Heart left ventricle (tissue), 16 donors: ENCODE measurements at regions not wholly inside any gene's neighbourhood (a gene's known extent, or its start where the extent isn't known, plus 50 kb on each side); places are given as distances from the start of the nearest gene placed in this dataset.

Experiments used
- ATAC-seq, 4 donors: fragments of 200-7000 bp; cut with Tn5 transposase; one replicate each; pipeline ENCODE4 v1.9.1; 2020 to 2022; ENCODE audit warnings: moderate library complexity in 4 of 4, mild to moderate bottlenecking in 3 of 4, moderate number of reproducible peaks in 1 of 4
- DNase-seq, 5 donors: peaks; one replicate each; pipeline ENCODE4 v3.0.0-alpha.2; 2020
- H3K27ac ChIP-seq, 12 donors: fragments of 200-600 bp; sonication (generic) in 4 of 12; one replicate each; pipeline versions ENCODE4 v1.5.0 to v1.8.0; 2016 to 2022; ENCODE audit warnings: mild to moderate bottlenecking in 2 of 12
- H3K27me3 ChIP-seq, 9 donors: fragments of 200-600 bp; sonication (generic) in 2 of 9; one replicate each; pipeline versions ENCODE4 v1.5.1 to v1.8.0; 2016 to 2022; ENCODE audit warnings: mild to moderate bottlenecking in 3 of 9
- H3K36me3 ChIP-seq, 9 donors: fragments of 200-600 bp; sonication (generic) in 2 of 9; one replicate each; pipeline versions ENCODE4 v1.5.0 to v1.8.0; 2018 to 2022; ENCODE audit warnings: mild to moderate bottlenecking in 2 of 9
- H3K4me1 ChIP-seq, 12 donors: fragments of 200-600 bp; sonication (generic) in 4 of 12; one replicate each; pipeline versions ENCODE4 v1.5.0 to v1.8.0; 2016 to 2022; ENCODE audit warnings: mild to moderate bottlenecking in 3 of 12
- H3K4me3 ChIP-seq, 12 donors: fragments of 200-600 bp; sonication (generic) in 4 of 12; one replicate each; pipeline versions ENCODE4 v1.5.0 to v1.8.0; 2017 to 2022; ENCODE audit warnings: mild to moderate bottlenecking in 9 of 12, moderate library complexity in 4 of 12
- H3K9me3 ChIP-seq, 12 donors: fragments of 200-600 bp; sonication (generic) in 4 of 12; one replicate each; pipeline versions ENCODE4 v1.5.0 to v1.8.0; 2016 to 2022; ENCODE audit warnings: mild to moderate bottlenecking in 1 of 12
- POLR2A ChIP-seq, 2 donors: fragments of 450-650 bp; IDR thresholded peaks; one replicate each; pipeline ENCODE4 v1.6.1; 2017; ENCODE audit warnings: antibody characterized with exemption in 2 of 2, mild to moderate bottlenecking in 2 of 2, moderate library complexity in 2 of 2
- WGBS, 4 donors: extraction: QIAGEN DNeasy Blood & Tissue Kit in 2 of 4; methylation state at CpG; one replicate each; pipeline versions ENCODE4 v1.1.5 to v1.1.7; 2013 to 2018; 5-methylcytosine and 5-hydroxymethylcytosine counted together
- intact Hi-C, 10 donors: fragments of 100-400 bp; cut with DNase I; formaldehyde crosslinking; loops; one replicate each; pipeline versions ENCODE4 v1.11.1 to v1.14.2; 2022
- TF ChIP-seq, protein P1 (sequence below), 12 donors: fragments of 200-600 bp; sonication (generic) in 4 of 12; IDR thresholded peaks; one replicate each; pipeline versions ENCODE4 v1.5.0 to v1.8.0; 2018 to 2022; ENCODE audit warnings: antibody characterized with exemption in 12 of 12, mild to moderate bottlenecking in 5 of 12
- donor health status: ischemic (EF 13 %, LVEDD 7.1; RV severe dilation, severe dysfunction).
- donor health status: healthy with polysubstance abuse.
- donor health status: DM: no; HTN: yes; CAD: no.
- donor health status: DM: no; HTN: no; CAD: no.
- donor health status: ischemic (EF 25% LVEDD 6.9; RV normal size, moderate dysfunction).
- donor health status: ischemic (EF 25% LVEDD 5.7; RV mildly dilated, moderate dysfunction).
- donor health status: healthy.
- donor health status: DM: yes; HTN: yes; CAD: no.
- donor health status: ischemic (EF 35%, LVEDD 5.7; RV mildly dilated, moderate dysfunction).
- donor health status: nonischemic (EF 11% LVEDD 7.7; RV severe dilation, severe dysfunction).
- donor health status: DM: yes; HTN: yes; CAD: no.
- donor health status: PGD.
- donor health status: ischemic (EF 29% LVEDD 5.4; RV normal size, mild dysfunction).
- donor health status: nonischemic (EF 23%, LVEDD 6.1; RV moderate dilation, normal function).

DNA sequence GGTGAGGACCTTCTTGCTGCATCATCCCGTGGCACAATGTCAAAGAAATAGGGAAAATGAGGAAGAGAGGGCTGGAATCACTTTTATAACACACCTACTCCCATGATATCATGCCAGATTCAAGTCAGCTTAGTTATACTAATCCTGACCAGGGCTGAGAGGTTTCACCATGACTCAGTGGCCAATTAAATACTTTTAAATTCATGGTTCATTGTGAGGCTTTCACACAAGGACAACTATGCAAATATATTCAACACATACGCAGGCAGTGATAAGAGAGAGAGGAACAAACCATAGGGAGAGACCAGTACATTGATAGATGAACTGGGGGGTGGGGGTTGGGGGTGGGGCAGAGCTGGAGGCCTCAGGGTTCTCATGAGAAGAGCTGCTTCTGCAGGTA is 313.1 kb downstream of the LRFN2 start:
- TF ChIP-seq, protein P1, sequence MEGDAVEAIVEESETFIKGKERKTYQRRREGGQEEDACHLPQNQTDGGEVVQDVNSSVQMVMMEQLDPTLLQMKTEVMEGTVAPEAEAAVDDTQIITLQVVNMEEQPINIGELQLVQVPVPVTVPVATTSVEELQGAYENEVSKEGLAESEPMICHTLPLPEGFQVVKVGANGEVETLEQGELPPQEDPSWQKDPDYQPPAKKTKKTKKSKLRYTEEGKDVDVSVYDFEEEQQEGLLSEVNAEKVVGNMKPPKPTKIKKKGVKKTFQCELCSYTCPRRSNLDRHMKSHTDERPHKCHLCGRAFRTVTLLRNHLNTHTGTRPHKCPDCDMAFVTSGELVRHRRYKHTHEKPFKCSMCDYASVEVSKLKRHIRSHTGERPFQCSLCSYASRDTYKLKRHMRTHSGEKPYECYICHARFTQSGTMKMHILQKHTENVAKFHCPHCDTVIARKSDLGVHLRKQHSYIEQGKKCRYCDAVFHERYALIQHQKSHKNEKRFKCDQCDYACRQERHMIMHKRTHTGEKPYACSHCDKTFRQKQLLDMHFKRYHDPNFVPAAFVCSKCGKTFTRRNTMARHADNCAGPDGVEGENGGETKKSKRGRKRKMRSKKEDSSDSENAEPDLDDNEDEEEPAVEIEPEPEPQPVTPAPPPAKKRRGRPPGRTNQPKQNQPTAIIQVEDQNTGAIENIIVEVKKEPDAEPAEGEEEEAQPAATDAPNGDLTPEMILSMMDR (IDR thresholded peaks at IDR 0.05): no peak
- TF ChIP-seq POLR2A (IDR thresholded peaks at IDR 0.05): no peak
- Histone ChIP-seq H3K27ac (no peak overlapping the region), H3K27me3 (peaks cover 0 to 9% (median 0%) of the 10 kb centered on the region in 9 donors), H3K4me3 (no peak overlapping the region), H3K9me3 (no peaks in the 10 kb centered on the region), H3K36me3 (no peaks in the 10 kb centered on the region), H3K4me1 (no peaks in the 10 kb centered on the region)
- WGBS, 4 donors: 65 to 71% (median 67%) methylated on average over 2 of the region's 2 CpGs
- ATAC-seq (no peak), DNase-seq (no peak)
- intact Hi-C loops: no loop called here

DNA sequence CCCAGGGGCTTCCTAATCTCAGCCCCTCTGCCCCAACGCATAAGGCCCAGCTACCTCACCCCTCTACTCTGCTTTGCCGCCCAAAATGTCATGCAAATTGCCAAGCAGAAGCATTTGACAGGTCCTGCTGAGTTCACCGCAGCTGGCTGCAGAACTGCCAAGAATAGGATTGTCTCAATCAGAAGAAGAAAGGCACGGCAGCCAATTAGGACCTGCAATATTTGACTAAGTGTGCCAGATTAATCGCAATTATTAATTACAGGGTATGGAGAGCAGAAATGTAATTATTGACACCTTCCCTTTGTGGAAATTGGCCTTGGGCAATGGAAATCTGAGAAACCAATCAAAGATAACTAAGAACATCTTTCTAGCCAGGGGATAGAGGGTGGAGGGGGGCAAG is 318.6 kb downstream of the LRFN2 start:
- Histone ChIP-seq H3K27ac (no peak overlapping the region), H3K9me3 (no peaks in the 10 kb centered on the region), H3K4me3 (no peak overlapping the region), H3K4me1 (no peaks in the 10 kb centered on the region), H3K27me3 (peaks cover 0 to 16% (median 0%) of the 10 kb centered on the region in 9 donors), H3K36me3 (no peaks in the 10 kb centered on the region)
- intact Hi-C loops: no loop called here
- DNase-seq: no peak
- 35 to 44% (median 39%) methylated on average over 5 of the region's 5 CpGs for WGBS, 4 donors
- TF ChIP-seq, protein P1 (IDR thresholded peaks at IDR 0.05): no peak
- no peak for TF ChIP-seq POLR2A (IDR thresholded peaks at IDR 0.05)
- no peak for ATAC-seq

DNA sequence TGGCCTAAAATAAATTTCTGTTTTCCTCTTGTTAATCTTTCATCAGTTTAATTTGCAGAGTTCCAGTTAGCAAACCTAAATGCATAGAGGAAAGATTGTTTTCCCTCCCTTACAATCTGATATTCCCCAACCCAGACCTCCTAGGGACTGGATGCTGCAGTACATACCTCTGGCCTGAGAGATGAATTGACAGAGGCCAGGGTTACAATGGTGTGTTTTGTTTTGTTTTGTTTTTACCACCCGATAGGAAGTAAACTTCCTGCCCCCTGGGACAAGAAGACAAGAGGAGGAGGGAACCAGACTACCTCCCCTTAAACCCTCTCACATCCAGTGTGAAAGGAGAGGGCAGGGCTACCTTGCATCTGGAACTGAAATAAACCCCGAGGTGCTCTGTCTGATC is 319.0 kb downstream of the LRFN2 start:
- TF ChIP-seq, protein P1 (IDR thresholded peaks at IDR 0.05): no peak
- TF ChIP-seq POLR2A (IDR thresholded peaks at IDR 0.05): no peak
- DNase-seq (no peak), ATAC-seq (no peak)
- Histone ChIP-seq H3K4me1 (no peaks in the 10 kb centered on the region), H3K9me3 (no peaks in the 10 kb centered on the region), H3K27ac (no peak overlapping the region), H3K27me3 (peaks cover 0 to 16% (median 0%) of the 10 kb centered on the region in 9 donors), H3K36me3 (no peaks in the 10 kb centered on the region), H3K4me3 (no peak overlapping the region)
- 10 to 39% (median 25%) methylated on average over 2 of the region's 2 CpGs for WGBS, 4 donors
- intact Hi-C loops: no loop called here

DNA sequence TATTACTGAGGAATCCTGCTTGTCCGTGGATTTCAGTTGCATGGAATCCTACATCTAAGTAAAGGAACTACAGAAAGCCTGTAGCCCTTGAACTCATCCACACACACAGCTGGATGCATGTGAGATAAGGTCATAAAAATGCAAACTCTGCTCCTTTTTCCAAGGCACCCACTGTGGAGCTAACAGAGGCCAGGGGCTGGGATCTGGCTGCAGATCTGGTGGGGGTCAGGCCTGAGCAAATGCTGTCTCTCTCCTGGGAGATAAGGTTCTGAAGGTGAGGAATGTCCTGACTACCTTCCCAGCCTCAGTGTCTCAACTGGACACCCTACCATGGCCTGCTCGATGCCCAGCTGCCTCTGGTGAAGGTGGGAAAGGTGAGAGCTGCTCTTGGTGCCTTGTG is 321.5 kb downstream of the LRFN2 start:
- no peaks in the 10 kb centered on the region for H3K36me3 ChIP-seq
- intact Hi-C loops: no loop called here
- H3K9me3 ChIP-seq: no peaks in the 10 kb centered on the region
- no peaks in the 10 kb centered on the region for H3K4me1 ChIP-seq
- 30 to 45% (median 34%) methylated on average over 1 to 2 of the region's 2 CpGs for WGBS, 4 donors
- no peak overlapping the region for H3K4me3 ChIP-seq
- peaks cover 0 to 18% (median 0%) of the 10 kb centered on the region in 9 donors for H3K27me3 ChIP-seq
- H3K27ac ChIP-seq: no peak overlapping the region
- ATAC-seq: no peak
- no peak for TF ChIP-seq POLR2A (IDR thresholded peaks at IDR 0.05)
- TF ChIP-seq, protein P1 (IDR thresholded peaks at IDR 0.05): no peak
- no peak for DNase-seq
